Kidney (tissue), 13 donors: ENCODE measurements at regions not wholly inside any gene's neighbourhood (a gene's known extent, or its start where the extent isn't known, plus 50 kb on each side); places are given as distances from the start of the nearest gene placed in this dataset.

ENCODE experiments used
- DNase-seq, 5 donors: peaks; one replicate each; pipeline ENCODE4 v3.0.0-alpha.2; 2013 to 2020
- FAIRE-seq: peaks from 2 replicates; lab custom pipeline; 2012; peaks lifted over from hg19 to GRCh38; lab: Jason Lieb, UNC
- H3K27ac ChIP-seq, 2 donors: one replicate each; pipeline ENCODE4 v1.7.0; 2013; ENCODE audit warnings: low read depth in 2 of 2, low read length in 2 of 2, inconsistent platforms in 1 of 2
- H3K27me3 ChIP-seq: one replicate; pipeline ENCODE4 v1.7.1; 2013; ENCODE audit warnings: low read length, inconsistent platforms; ENCODE audit not compliant: control insufficient read depth, insufficient read depth
- H3K36me3 ChIP-seq, 3 donors: one replicate each; pipeline versions ENCODE4 v1.7.0 to v1.7.1; 2013; ENCODE audit warnings: low read length in 3 of 3, control low read depth in 1 of 3, inconsistent platforms in 1 of 3; ENCODE audit not compliant: insufficient read depth in 3 of 3, control insufficient read depth in 2 of 3
- H3K4me1 ChIP-seq, 3 donors: one replicate each; pipeline versions ENCODE4 v1.7.0 to v1.7.1; 2013; ENCODE audit warnings: low read length in 3 of 3, inconsistent platforms in 1 of 3, low read depth in 1 of 3; ENCODE audit not compliant: control insufficient read depth in 2 of 3, insufficient read depth in 2 of 3
- H3K4me3 ChIP-seq, 3 donors: one replicate each; pipeline versions ENCODE4 v1.7.0 to v1.8.1; 2013; ENCODE audit warnings: low read length in 3 of 3, control low read depth in 1 of 3, inconsistent platforms in 1 of 3
- H3K9ac ChIP-seq, 3 donors: one replicate each; pipeline versions ENCODE4 v1.7.0 to v1.7.1; 2013; ENCODE audit warnings: low read length in 3 of 3, control low read depth in 1 of 3, inconsistent platforms in 1 of 3
- H3K9me3 ChIP-seq, 3 donors: one replicate each; pipeline versions ENCODE4 v1.7.0 to v1.7.1; 2013; ENCODE audit warnings: low read length in 3 of 3, control low read depth in 1 of 3, inconsistent platforms in 1 of 3; ENCODE audit not compliant: control insufficient read depth in 2 of 3, insufficient read depth in 1 of 3
- CTCF ChIP-seq: IDR thresholded peaks from 3 replicates; pipeline ENCODE4 v1.5.1; 2012; ENCODE audit warnings: mild to moderate bottlenecking, moderate library complexity, borderline replicate concordance; ENCODE audit not compliant: insufficient read depth; ENCODE audit errors: extremely low read depth
- intact Hi-C: fragments of 100-400 bp; cut with DNase I; formaldehyde crosslinking; loops from one replicate; pipeline ENCODE4 v1.11.1; 2022
- donor health status: control.
- donor health status: control.
- donor health status: control.
- donor health status: control.
- donor health status: control.
- donor health status: DM: yes; HTN: yes; CAD: no.
- donor health status: Normal renal cell carcinoma (clear cell type).

- intact Hi-C loops = loop anchor here (5.0 kb wide), 1 partner anchor 369 kb away; no protein-coding TSS in a partner anchor
- Histone ChIP-seq H3K4me3 (no peak overlapping the region), H3K4me1 (no peaks in the 10 kb centered on the region), H3K9ac (no peak overlapping the region), H3K9me3 (no peaks in the 10 kb centered on the region), H3K27ac (no peak overlapping the region), H3K27me3 (no peaks in the 10 kb centered on the region), H3K36me3 (no peaks in the 10 kb centered on the region)
- DNase-seq (peak in 2 of 5 donors; percentile 40 to 49), FAIRE-seq (no peak)
- TF ChIP-seq CTCF = no peak
Observed at GRCh38 chr13:27355894-27356293, 68.5 kb upstream of the GTF3A start.

GRCh38 chr13:27358420-27358819, 66.0 kb upstream of the GTF3A start:
- DNase-seq (no peak), FAIRE-seq (no peak)
- Histone ChIP-seq H3K4me1 (peaks cover 0 to 8% (median 0%) of the 10 kb centered on the region in 3 donors), H3K36me3 (no peaks in the 10 kb centered on the region), H3K27ac (no peak overlapping the region), H3K27me3 (no peaks in the 10 kb centered on the region), H3K4me3 (no peak overlapping the region), H3K9me3 (no peaks in the 10 kb centered on the region), H3K9ac (no peak overlapping the region)
- TF ChIP-seq CTCF = no peak
- intact Hi-C loops = loop anchor here (5.0 kb wide), 1 partner anchor 371 kb away; no protein-coding TSS in a partner anchor

GRCh38 chr13:27359199-27359821, 65.1 kb upstream of the GTF3A start:
- DNase-seq (peak in 4 of 5 donors; percentile 71 to 83 (median 79)), FAIRE-seq (peak; percentile 83)
- Histone ChIP-seq H3K36me3 (no peaks in the 10 kb centered on the region), H3K27ac (no peak overlapping the region), H3K27me3 (no peaks in the 10 kb centered on the region), H3K4me3 (no peak overlapping the region), H3K4me1 (peaks cover 0 to 8% (median 0%) of the 10 kb centered on the region in 3 donors), H3K9ac (no peak overlapping the region), H3K9me3 (no peaks in the 10 kb centered on the region)
- TF ChIP-seq CTCF = peak; percentile 74
- intact Hi-C loops = loop anchor here (5.0 kb wide), 1 partner anchor 372 kb away; no protein-coding TSS in a partner anchor
